ENCODE measurements at regions not wholly inside any gene's neighbourhood (a gene's known extent, or its start where the extent isn't known, plus 50 kb on each side); places are given as distances from the start of the nearest gene placed in this dataset.
A peak's percentile ranks its signal among the peaks of the same experiment; 100 is the strongest.

DNA sequence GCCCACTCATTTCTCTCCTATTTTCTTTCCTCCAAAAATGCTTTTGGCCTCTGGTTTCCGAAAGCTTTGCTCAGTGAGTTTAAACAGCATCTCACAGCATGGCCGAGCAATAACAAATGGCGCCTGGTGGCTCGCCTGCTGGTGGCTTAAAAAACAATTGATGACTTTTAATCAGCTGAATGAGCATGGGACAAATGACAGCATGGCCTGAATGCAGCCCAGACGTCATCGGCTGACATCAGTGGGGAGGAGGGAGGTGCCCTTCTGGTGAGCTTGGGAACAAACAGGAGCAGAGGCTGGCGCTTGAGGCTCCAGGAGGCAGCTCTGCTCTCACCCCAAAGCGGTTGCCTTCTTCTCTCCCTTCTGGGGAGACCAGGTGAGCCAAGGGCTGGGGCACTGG lies 286.4 kb downstream of the BCOR start:
- no peak overlapping the region for H3K4me3 Mint-ChIP-seq
- no peak for DNase-seq
- no peaks in the 10 kb centered on the region for H3K9me3 Mint-ChIP-seq
- peaks cover 2% of the 10 kb centered on the region; the same call in 1 of the 2 replicates for H3K27me3 Mint-ChIP-seq (ENCODE audit: insufficient read depth)
- TF ChIP-seq, protein P1, sequence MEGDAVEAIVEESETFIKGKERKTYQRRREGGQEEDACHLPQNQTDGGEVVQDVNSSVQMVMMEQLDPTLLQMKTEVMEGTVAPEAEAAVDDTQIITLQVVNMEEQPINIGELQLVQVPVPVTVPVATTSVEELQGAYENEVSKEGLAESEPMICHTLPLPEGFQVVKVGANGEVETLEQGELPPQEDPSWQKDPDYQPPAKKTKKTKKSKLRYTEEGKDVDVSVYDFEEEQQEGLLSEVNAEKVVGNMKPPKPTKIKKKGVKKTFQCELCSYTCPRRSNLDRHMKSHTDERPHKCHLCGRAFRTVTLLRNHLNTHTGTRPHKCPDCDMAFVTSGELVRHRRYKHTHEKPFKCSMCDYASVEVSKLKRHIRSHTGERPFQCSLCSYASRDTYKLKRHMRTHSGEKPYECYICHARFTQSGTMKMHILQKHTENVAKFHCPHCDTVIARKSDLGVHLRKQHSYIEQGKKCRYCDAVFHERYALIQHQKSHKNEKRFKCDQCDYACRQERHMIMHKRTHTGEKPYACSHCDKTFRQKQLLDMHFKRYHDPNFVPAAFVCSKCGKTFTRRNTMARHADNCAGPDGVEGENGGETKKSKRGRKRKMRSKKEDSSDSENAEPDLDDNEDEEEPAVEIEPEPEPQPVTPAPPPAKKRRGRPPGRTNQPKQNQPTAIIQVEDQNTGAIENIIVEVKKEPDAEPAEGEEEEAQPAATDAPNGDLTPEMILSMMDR (IDR thresholded peaks at IDR 0.05), result no peak
- no peak overlapping the region for H3K27ac Mint-ChIP-seq
- no peaks in the 10 kb centered on the region for H3K36me3 Mint-ChIP-seq (ENCODE audit: low read depth)
- peaks cover 41% of the 10 kb centered on the region for H3K4me1 Mint-ChIP-seq (ENCODE audit: low read depth)

DNA sequence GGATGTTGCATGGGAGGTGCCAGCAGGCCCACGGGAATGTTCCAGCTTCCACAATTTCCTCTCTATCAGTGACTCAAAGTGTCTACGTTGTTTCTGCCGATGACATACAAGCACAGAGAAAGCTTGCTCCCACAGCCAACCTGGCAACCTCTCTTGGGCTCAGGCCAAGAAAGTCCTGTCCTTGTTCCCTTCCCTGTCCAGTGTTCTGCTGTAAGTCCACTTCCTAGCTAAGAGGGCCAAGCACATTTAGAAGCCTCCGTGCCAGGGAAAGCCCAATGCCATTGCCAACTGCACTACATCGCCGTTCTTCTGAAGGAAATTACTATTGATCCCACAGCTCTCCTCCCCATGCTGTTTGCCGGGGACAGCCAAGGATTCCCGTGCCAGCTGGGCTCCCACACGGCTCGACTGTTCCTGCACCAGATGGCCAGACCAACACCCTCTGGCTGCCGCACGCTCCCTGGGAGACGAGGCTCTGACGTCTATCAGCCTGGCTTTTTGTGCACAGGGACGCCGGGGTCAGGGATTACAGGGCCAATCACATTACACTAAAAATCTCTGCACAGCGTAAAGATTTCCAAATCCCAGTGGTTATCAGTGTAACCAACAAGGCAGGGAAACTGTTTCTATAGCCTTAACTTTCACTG lies 284.0 kb downstream of the BCOR start:
- Mint-ChIP-seq H3K4me1 (ENCODE audit: low read depth) (peaks cover 41% of the 10 kb centered on the region), H3K9me3 (no peaks in the 10 kb centered on the region), H3K36me3 (ENCODE audit: low read depth) (no peaks in the 10 kb centered on the region), H3K4me3 (no peak overlapping the region; the same call in 1 of the 2 replicates), H3K27ac (peak overlapping the region; percentile 73), H3K27me3 (ENCODE audit: insufficient read depth) (no peaks in the 10 kb centered on the region)
- peak; percentile 33 for DNase-seq
- TF ChIP-seq, protein P1 (IDR thresholded peaks at IDR 0.05), result no peak

DNA sequence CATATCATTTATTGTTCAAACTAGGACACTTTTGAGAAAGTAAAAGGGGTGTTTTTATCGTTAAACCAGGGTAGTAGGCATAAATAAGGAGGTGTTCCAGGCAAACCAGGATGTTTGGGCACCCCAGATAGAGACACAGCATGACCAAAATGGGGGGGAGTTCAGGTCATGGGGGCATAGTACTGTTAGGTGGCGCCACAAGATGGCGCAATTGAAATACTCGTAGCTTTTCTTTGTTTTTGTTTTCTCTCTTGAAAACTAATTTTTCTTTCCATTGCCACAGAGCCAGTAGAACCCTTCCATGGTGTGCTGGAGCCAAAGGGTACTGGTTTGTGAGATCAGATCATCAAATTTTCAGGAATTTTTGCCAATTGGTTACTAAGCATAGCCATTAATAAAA lies 283.4 kb downstream of the BCOR start:
- Mint-ChIP-seq H3K4me3 (no peak overlapping the region), H3K36me3 (ENCODE audit: low read depth) (no peaks in the 10 kb centered on the region), H3K27ac (peak overlapping the region; percentile 73), H3K27me3 (ENCODE audit: insufficient read depth) (no peaks in the 10 kb centered on the region), H3K9me3 (no peaks in the 10 kb centered on the region), H3K4me1 (ENCODE audit: low read depth) (peaks cover 34% of the 10 kb centered on the region)
- no peak for DNase-seq
- TF ChIP-seq, protein P1 (IDR thresholded peaks at IDR 0.05), result peak; percentile 76

DNA sequence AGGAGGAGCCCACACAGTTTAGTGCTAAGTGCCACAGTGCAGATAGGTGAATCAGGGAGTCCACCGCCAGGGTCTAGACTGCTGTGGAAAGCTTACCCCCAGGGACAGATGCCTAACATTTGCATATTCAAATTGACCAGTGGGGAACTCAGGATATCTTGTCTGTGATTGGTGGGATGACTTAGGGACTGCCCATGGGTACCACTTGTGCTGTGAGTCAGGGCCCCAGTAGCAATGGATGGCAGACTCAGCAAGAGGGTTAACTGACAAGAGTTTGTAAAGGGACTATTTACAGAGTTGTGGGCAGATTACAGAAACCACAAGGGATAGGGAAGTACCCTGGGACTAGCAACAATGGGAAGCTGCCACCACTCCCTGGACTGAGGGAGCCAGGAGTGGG lies 282.1 kb downstream of the BCOR start:
- no peak overlapping the region for H3K27ac Mint-ChIP-seq
- no peaks in the 10 kb centered on the region for H3K9me3 Mint-ChIP-seq
- TF ChIP-seq, protein P1 (IDR thresholded peaks at IDR 0.05), result no peak
- H3K4me1 Mint-ChIP-seq (ENCODE audit: low read depth), result peaks cover 24% of the 10 kb centered on the region
- no peak for DNase-seq
- H3K4me3 Mint-ChIP-seq, result no peak overlapping the region
- no peaks in the 10 kb centered on the region for H3K36me3 Mint-ChIP-seq (ENCODE audit: low read depth)
- H3K27me3 Mint-ChIP-seq (ENCODE audit: insufficient read depth), result no peaks in the 10 kb centered on the region

DNA sequence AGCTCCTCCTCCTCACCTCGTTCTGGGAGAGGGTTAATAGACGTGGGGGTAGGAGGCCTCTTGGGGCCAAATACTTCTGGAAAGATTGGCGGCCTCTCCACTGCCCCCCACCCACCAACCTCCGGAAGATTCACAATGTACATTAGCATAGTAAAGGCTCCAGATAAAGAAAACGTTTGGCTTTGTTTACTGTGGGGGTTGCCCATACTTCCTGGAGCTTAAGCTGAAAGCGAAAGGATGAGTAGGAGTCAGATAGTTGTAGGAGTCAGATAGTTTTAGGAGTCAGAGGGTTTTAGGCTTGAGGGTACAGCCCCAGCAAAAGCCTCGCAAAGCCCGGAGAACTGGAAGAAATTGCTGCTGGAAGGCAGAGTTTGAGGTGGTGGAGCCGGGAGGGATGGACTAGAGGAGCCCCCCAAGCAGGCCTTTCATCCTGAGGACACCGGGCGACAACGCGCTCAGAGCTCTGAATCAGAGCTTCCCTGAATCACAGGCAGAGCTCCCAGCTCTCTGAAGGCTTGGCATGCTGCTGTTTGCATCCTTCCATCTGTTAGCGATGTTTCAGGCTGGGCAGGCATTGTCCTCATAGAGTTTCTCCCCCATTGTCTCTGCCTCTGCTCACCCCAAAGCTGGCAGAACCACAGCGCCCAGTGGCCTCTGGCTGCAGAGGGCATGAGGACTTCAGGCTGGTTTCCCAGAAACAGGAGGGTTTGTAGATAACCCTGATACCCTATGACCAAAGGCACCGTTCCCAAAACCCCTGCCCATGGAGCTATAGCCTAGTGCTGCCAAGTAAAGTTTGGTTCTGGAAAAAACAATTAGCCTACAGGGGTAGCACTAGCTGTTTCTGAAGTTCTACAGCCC lies 280.7 kb downstream of the BCOR start:
- Mint-ChIP-seq H3K4me3 (peak overlapping the region; percentile 76), H3K27ac (peak overlapping the region; percentile 82), H3K9me3 (no peaks in the 10 kb centered on the region), H3K4me1 (ENCODE audit: low read depth) (peaks cover 24% of the 10 kb centered on the region), H3K27me3 (ENCODE audit: insufficient read depth) (no peaks in the 10 kb centered on the region), H3K36me3 (ENCODE audit: low read depth) (no peaks in the 10 kb centered on the region)
- TF ChIP-seq, protein P1 (IDR thresholded peaks at IDR 0.05), result no peak
- peak; percentile 29 for DNase-seq

All from HFFc6 (cell line).